ENCODE measurements at regions not wholly inside any gene's neighbourhood (a gene's known extent, or its start where the extent isn't known, plus 50 kb on each side); places are given as distances from the start of the nearest gene placed in this dataset.

GRCh38 chr16:6548507-6548906 lies 784.1 kb upstream of the RBFOX1 start:
- Histone ChIP-seq H3K4me2 (no peak overlapping the region), H3F3A (replicated peaks; ENCODE audit: low read depth) (no peaks in the 10 kb centered on the region), H2AFZ (no peak overlapping the region), H3K27me3 (ENCODE audit: insufficient read depth) (no peaks in the 10 kb centered on the region), H3K4me3 (no peak overlapping the region), H3K79me2 (replicated peaks; ENCODE audit: insufficient read depth) (no peaks in the 10 kb centered on the region), H3K36me3 (ENCODE audit: insufficient read depth) (no peaks in the 10 kb centered on the region), H3K9me2 (ENCODE audit: insufficient read depth) (0 out of 2 replicates have a peak, but pooled peaks cover 4% of the 10 kb centered on the region), H4K20me1 (replicated peaks; ENCODE audit: insufficient read depth) (no peaks in the 10 kb centered on the region), H3K4me1 (ENCODE audit: insufficient read depth) (no peaks in the 10 kb centered on the region), H3K27ac (ENCODE audit: low read depth) (no peak overlapping the region)
- H3K27me3 Mint-ChIP-seq (ENCODE audit: insufficient read depth, low read depth, poor library complexity): no peaks in the 10 kb centered on the region
- peaks cover 2% of the 10 kb centered on the region for H3K4me1 Mint-ChIP-seq
- no peaks in the 10 kb centered on the region for H3K9me3 Mint-ChIP-seq
- H3K4me3 Mint-ChIP-seq: no peak overlapping the region
- H3K36me3 Mint-ChIP-seq (ENCODE audit: low read depth): no peaks in the 10 kb centered on the region
- DNase-seq (ENCODE audit: low spot score): no peak
- ATAC-seq: no peak
- H3K27ac Mint-ChIP-seq: no peak overlapping the region
- TF ChIP-seq, protein P1, sequence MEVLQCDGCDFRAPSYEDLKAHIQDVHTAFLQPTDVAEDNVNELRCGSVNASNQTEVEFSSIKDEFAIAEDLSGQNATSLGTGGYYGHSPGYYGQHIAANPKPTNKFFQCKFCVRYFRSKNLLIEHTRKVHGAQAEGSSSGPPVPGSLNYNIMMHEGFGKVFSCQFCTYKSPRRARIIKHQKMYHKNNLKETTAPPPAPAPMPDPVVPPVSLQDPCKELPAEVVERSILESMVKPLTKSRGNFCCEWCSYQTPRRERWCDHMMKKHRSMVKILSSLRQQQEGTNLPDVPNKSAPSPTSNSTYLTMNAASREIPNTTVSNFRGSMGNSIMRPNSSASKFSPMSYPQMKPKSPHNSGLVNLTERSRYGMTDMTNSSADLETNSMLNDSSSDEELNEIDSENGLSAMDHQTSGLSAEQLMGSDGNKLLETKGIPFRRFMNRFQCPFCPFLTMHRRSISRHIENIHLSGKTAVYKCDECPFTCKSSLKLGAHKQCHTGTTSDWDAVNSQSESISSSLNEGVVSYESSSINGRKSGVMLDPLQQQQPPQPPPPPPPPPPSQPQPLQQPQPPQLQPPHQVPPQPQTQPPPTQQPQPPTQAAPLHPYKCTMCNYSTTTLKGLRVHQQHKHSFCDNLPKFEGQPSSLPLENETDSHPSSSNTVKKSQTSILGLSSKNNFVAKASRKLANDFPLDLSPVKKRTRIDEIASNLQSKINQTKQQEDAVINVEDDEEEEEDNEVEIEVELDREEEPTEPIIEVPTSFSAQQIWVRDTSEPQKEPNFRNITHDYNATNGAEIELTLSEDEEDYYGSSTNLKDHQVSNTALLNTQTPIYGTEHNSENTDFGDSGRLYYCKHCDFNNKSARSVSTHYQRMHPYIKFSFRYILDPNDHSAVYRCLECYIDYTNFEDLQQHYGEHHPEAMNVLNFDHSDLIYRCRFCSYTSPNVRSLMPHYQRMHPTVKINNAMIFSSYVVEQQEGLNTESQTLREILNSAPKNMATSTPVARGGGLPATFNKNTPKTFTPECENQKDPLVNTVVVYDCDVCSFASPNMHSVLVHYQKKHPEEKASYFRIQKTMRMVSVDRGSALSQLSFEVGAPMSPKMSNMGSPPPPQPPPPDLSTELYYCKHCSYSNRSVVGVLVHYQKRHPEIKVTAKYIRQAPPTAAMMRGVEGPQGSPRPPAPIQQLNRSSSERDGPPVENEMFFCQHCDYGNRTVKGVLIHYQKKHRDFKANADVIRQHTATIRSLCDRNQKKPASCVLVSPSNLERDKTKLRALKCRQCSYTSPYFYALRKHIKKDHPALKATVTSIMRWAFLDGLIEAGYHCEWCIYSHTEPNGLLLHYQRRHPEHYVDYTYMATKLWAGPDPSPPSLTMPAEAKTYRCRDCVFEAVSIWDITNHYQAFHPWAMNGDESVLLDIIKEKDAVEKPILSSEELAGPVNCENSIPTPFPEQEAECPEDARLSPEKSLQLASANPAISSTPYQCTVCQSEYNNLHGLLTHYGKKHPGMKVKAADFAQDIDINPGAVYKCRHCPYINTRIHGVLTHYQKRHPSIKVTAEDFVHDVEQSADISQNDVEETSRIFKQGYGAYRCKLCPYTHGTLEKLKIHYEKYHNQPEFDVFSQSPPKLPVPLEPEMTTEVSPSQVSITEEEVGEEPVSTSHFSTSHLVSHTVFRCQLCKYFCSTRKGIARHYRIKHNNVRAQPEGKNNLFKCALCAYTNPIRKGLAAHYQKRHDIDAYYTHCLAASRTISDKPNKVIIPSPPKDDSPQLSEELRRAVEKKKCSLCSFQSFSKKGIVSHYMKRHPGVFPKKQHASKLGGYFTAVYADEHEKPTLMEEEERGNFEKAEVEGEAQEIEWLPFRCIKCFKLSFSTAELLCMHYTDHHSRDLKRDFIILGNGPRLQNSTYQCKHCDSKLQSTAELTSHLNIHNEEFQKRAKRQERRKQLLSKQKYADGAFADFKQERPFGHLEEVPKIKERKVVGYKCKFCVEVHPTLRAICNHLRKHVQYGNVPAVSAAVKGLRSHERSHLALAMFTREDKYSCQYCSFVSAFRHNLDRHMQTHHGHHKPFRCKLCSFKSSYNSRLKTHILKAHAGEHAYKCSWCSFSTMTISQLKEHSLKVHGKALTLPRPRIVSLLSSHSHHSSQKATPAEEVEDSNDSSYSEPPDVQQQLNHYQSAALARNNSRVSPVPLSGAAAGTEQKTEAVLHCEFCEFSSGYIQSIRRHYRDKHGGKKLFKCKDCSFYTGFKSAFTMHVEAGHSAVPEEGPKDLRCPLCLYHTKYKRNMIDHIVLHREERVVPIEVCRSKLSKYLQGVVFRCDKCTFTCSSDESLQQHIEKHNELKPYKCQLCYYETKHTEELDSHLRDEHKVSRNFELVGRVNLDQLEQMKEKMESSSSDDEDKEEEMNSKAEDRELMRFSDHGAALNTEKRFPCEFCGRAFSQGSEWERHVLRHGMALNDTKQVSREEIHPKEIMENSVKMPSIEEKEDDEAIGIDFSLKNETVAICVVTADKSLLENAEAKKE (CRISPR knock-in tag; IDR thresholded peaks at IDR 0.05): no peak
- no peak for TF ChIP-seq EZH2 (IDR thresholded peaks at IDR 0.05; ENCODE audit: low read depth, unreplicated experiment)
- TF ChIP-seq ETS1 (IDR thresholded peaks at IDR 0.05): no peak
- TF ChIP-seq, protein P2, sequence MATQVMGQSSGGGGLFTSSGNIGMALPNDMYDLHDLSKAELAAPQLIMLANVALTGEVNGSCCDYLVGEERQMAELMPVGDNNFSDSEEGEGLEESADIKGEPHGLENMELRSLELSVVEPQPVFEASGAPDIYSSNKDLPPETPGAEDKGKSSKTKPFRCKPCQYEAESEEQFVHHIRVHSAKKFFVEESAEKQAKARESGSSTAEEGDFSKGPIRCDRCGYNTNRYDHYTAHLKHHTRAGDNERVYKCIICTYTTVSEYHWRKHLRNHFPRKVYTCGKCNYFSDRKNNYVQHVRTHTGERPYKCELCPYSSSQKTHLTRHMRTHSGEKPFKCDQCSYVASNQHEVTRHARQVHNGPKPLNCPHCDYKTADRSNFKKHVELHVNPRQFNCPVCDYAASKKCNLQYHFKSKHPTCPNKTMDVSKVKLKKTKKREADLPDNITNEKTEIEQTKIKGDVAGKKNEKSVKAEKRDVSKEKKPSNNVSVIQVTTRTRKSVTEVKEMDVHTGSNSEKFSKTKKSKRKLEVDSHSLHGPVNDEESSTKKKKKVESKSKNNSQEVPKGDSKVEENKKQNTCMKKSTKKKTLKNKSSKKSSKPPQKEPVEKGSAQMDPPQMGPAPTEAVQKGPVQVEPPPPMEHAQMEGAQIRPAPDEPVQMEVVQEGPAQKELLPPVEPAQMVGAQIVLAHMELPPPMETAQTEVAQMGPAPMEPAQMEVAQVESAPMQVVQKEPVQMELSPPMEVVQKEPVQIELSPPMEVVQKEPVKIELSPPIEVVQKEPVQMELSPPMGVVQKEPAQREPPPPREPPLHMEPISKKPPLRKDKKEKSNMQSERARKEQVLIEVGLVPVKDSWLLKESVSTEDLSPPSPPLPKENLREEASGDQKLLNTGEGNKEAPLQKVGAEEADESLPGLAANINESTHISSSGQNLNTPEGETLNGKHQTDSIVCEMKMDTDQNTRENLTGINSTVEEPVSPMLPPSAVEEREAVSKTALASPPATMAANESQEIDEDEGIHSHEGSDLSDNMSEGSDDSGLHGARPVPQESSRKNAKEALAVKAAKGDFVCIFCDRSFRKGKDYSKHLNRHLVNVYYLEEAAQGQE (IDR thresholded peaks at IDR 0.05; ENCODE audit: unreplicated experiment): no peak
- TF ChIP-seq ZNF331 (CRISPR knock-in tag; IDR thresholded peaks at IDR 0.05; ENCODE audit: low read depth): no peak
- no peak for TF ChIP-seq POLR2AphosphoS5 (IDR thresholded peaks at IDR 0.05; ENCODE audit: low read depth)
- TF ChIP-seq NANOG (IDR thresholded peaks at IDR 0.05; ENCODE audit: borderline replicate concordance): no peak
- TF ChIP-seq CTCF (conservative IDR thresholded peaks at IDR 0.05; ENCODE audit: low read depth in 2 of 2): no peak
- TF ChIP-seq CREB1 (CRISPR knock-in tag; IDR thresholded peaks at IDR 0.05; ENCODE audit: low read depth): no peak
- TF ChIP-seq EZH2phosphoT487 (IDR thresholded peaks at IDR 0.05; ENCODE audit: unreplicated experiment): no peak
- TF ChIP-seq STAT1 (IDR thresholded peaks at IDR 0.05; ENCODE audit: unreplicated experiment): no peak
- no peak for TF ChIP-seq JUNB (IDR thresholded peaks at IDR 0.05; ENCODE audit: unreplicated experiment)
- TF ChIP-seq ZNF114 (CRISPR knock-in tag; IDR thresholded peaks at IDR 0.05): no peak
